NCI-H1694 (cell line): ENCODE measurements at regions not wholly inside any gene's neighbourhood (a gene's known extent, or its start where the extent isn't known, plus 50 kb on each side); places are given as distances from the start of the nearest gene placed in this dataset.

Experiments
- DNase-seq: peaks from one replicate; lab custom pipeline; 2025; lab: John Stamatoyannopoulos, UW

- DNase-seq, result no peak
These were observed 137.4 kb upstream of the RBMS1 start for GRCh38 chr2:160630801-160631590.

GRCh38 chr2:160632084-160632975 lies 138.7 kb upstream of the RBMS1 start:
- no peak for DNase-seq

GRCh38 chr2:160634436-160634835 lies 140.8 kb upstream of the RBMS1 start:
- no peak for DNase-seq

- DNase-seq, result no peak
These were observed 141.9 kb upstream of the RBMS1 start for GRCh38 chr2:160635488-160635887.

GRCh38 chr2:160639472-160639871 lies 145.9 kb upstream of the RBMS1 start:
- no peak for DNase-seq

- no peak for DNase-seq
These were observed 153.3 kb upstream of the RBMS1 start for GRCh38 chr2:160646684-160647444.

GRCh38 chr2:160647967-160648685 lies 154.5 kb upstream of the RBMS1 start:
- no peak for DNase-seq

GRCh38 chr2:160649698-160650097 lies 156.1 kb upstream of the RBMS1 start:
- DNase-seq, result no peak

- no peak for DNase-seq
These were observed 156.8 kb upstream of the RBMS1 start for GRCh38 chr2:160650196-160651118.

GRCh38 chr2:160651416-160652200 lies 158.0 kb upstream of the RBMS1 start:
- DNase-seq, result no peak

- no peak for DNase-seq
These were observed 158.6 kb upstream of the RBMS1 start for GRCh38 chr2:160652236-160652635.

- no peak for DNase-seq
These were observed 163.6 kb upstream of the RBMS1 start for GRCh38 chr2:160657196-160657595.

- DNase-seq, result no peak
These were observed 165.2 kb upstream of the RBMS1 start for GRCh38 chr2:160658851-160659250.

- no peak for DNase-seq
These were observed 167.1 kb upstream of the RBMS1 start for GRCh38 chr2:160660741-160661140.

- no peak for DNase-seq
These were observed 171.1 kb upstream of the RBMS1 start for GRCh38 chr2:160664603-160665140.

- DNase-seq, result no peak
These were observed 172.8 kb upstream of the RBMS1 start for GRCh38 chr2:160666154-160667060.

- no peak for DNase-seq
These were observed 174.2 kb upstream of the RBMS1 start for GRCh38 chr2:160667811-160668210.

- no peak for DNase-seq
These were observed 177.0 kb upstream of the RBMS1 start for GRCh38 chr2:160670618-160671017.
